B cell (primary cell): ENCODE measurements at regions not wholly inside any gene's neighbourhood (a gene's known extent, or its start where the extent isn't known, plus 50 kb on each side); places are given as distances from the start of the nearest gene placed in this dataset.

Experiments
- EZH2 ChIP-seq: IDR thresholded peaks from 2 replicates; pipeline ENCODE4 v1.6.1; 2012; ENCODE audit warnings: borderline replicate concordance, low read depth, mild to moderate bottlenecking, moderate library complexity, low read length; ENCODE audit not compliant: insufficient read depth, poor library complexity, severe bottlenecking
- TF ChIP-seq, protein P1 (sequence below): fragments of 200-600 bp; IDR thresholded peaks from one replicate; pipeline ENCODE4 v1.8.0; 2022; ENCODE audit warnings: antibody characterized with exemption, mild to moderate bottlenecking

DNA sequence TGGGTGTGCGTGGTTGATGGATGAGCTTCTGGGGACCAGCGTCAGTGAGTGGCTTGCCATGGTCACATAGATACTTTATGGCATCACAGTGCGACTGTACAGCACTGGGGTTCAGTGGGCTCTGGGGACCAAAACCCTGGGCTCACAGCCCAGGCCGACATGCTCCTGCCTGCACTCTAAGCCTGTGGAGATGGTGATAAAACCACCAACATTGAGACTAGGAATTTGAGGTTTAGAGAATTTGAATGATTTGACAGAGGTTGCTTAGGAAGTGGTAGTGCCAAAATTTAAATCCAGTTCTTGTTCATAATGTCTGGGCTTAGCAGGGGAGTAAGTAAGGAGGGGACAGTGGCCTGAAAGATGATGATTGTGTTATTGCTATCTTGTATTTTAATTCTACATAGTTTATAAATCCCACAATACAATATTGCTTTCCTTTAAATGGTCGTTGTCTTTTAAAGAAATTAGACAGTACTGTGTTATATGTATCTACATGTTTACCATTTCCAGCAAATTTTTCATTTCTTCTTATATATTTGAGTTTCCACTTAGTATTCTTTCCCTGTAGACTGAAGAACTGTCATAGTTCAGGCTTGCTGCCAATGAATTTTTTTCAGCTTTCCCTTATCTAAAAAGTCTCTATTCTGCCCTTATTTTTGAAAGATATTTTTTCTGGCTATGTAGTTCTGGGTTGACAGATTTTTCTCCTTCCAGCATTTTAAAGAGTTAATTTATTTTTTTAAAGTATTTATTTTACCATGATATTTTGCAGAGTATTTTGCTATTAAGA lies 235.4 kb upstream of the RGMA start:
- TF ChIP-seq, protein P1, sequence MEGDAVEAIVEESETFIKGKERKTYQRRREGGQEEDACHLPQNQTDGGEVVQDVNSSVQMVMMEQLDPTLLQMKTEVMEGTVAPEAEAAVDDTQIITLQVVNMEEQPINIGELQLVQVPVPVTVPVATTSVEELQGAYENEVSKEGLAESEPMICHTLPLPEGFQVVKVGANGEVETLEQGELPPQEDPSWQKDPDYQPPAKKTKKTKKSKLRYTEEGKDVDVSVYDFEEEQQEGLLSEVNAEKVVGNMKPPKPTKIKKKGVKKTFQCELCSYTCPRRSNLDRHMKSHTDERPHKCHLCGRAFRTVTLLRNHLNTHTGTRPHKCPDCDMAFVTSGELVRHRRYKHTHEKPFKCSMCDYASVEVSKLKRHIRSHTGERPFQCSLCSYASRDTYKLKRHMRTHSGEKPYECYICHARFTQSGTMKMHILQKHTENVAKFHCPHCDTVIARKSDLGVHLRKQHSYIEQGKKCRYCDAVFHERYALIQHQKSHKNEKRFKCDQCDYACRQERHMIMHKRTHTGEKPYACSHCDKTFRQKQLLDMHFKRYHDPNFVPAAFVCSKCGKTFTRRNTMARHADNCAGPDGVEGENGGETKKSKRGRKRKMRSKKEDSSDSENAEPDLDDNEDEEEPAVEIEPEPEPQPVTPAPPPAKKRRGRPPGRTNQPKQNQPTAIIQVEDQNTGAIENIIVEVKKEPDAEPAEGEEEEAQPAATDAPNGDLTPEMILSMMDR, result no peak
- no peak for TF ChIP-seq EZH2
